Hematopoietic multipotent progenitor cell treated with erythropoietin and hydrocortisone succinate and interleukin-3 and kit ligand, for 4 days (in vitro differentiated cells): ENCODE measurements at regions not wholly inside any gene's neighbourhood (a gene's known extent, or its start where the extent isn't known, plus 50 kb on each side); places are given as distances from the start of the nearest gene placed in this dataset.

Source experiments
- DNase-seq: peaks from one replicate; pipeline ENCODE4 v3.0.0-alpha.2; 2015

DNA sequence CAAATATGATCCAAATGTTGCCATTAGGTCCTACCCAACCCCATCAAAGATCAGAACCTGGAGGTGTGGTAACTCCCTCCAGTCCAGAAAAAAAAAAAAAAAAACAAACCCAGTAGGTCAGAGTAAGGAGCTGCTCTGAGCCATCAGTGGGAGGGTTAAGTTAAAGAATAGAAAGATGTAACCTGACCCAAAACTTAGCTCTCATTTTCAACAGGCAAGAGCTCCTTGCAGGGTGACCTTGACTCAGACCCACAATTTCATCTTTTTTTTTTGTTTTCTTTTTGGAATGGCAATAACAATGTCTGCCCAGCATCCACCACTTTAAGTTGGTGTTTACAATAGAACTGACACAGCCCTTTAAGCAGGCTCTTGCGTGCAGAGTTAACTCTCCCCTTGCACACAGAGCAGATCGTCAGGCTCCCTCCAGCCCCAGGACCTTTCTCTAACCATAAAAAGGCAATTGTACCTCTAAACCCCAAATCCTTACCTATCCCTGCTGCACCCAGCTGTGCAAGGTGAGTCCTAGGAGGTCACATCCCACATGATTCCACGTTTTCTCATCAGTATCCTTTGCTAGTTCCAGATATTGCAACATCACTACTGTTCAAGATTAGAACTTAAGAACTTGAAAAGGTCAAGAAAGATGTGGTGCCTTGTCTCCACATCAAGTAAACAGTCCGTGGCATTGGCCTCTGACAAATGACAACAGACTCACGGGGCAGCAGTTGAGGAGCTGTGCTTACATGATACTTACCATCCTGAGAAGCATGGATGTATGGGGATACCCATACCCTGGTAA, 178.6 kb upstream of the EEA1 start:
- no peak for DNase-seq

GRCh38 chr12:93108985-93109384, 179.9 kb upstream of the EEA1 start:
- no peak for DNase-seq

DNA sequence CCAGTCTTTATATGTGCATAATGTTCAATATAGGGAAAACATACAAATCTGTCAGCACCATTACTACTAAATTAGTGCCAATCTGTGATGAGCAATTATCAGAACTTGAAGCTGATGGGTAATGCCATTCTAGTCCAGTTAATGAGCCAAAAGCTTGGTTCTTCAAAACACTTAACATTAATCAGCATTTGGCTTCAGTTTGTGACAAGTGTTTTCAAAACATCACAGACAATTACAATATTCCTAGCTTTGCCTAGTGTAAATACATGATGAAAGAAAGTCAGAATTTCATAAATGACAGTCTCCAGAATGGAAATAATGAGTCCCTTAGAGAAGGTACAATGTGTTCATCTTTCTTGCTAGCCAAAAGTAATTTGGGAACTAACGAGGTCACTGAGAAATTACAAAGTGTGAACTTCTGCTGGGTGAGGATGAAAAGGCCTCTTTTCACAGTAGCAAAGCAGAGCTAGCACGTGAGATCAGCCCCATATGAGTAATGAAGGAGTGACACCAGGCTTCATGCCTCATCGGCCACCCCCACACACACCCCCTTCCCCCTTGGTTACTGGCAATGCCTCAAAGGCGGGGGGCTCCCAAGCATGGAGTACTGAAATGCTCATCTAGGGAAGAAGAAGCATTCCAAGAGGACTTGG, 180.6 kb upstream of the EEA1 start:
- no peak for DNase-seq

GRCh38 chr12:93111773-93112172, 182.7 kb upstream of the EEA1 start:
- DNase-seq, result no peak

- DNase-seq, result no peak
These were observed 184.4 kb upstream of the EEA1 start for GRCh38 chr12:93113317-93114006.

DNA sequence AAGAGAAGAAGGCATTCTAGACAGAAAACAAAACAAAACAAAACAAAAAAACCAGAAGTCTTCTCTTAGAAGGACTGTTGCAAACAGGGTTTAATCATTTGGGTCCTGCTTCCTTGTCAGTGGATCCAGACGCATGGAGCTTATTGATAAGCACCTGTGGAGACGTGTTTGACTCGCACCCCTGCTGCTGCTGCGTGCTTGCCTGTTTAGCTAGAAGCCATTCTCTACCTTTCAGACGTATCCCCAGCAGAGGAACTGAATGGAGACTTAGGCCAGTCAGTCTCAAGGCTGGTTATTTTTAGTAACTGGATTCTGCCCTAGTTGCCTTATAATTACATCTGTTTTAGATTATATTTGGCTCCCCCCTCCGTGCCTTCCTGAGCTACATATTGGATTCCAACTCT, 186.1 kb upstream of the EEA1 start:
- peak; percentile 69 for DNase-seq

- no peak for DNase-seq
These were observed 186.6 kb upstream of the EEA1 start for GRCh38 chr12:93115646-93116045.

GRCh38 chr12:93116632-93117031, 187.5 kb upstream of the EEA1 start:
- DNase-seq, result no peak

DNA sequence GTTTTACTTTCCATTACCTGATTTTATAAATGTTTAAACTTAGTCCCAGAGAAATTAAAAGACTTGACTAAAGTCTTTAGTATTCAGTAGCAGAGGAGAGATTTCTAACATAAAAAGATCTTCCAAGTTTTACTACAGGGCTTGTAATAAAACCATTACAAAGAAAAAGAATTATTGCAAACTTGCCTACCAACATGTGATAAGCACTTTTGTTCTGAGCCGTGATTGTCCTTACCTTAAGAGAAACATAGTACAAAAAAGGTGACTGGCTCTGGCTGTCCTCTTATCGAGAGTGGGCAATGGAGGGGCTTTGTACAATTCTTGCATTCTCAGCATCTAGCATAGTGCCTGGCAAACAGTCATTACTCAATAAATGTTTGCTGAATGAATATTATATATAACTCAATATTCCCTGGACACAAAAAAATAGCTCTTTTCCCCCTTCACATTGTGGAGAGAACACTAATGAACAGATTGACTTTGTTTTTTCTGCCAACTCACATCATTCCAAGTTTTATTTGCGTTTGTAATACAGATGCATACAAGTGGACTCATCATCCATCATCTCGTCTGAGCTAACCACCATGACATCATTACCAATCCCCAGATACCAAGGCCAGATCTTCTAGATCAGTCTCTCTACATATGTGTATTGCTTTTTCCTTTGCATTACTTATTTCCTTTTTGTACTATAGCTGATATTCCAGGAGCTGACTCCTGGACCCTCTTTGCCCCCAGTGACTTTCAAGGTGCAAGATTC, 192.8 kb upstream of the EEA1 start:
- DNase-seq, result no peak

DNA sequence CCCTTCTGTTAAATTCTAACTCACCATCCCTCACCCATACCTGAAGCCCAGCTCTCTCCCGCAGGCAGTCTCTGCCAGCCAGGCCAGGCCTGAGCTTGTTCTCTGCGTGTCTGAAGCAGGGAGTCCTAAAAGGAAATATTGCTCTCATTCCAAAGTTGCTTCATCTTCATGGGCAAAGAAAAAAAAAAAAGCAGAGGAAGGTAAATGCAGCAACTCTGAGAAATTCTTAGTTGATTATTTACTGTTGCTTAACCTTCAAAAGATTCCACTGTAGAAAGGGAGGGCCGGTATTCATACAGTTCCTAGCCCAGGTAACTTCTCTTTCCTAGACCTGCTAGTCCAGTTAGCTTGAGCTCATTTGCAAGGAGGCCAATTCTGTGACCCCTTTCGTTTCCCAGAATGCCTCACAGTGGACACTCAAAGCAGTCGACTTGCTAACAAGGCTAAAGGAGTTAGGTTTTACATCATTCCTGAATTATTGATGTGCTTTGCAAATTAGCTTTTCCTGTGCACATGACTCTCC, 193.5 kb upstream of the EEA1 start:
- no peak for DNase-seq

GRCh38 chr12:93125126-93125525, 196.0 kb upstream of the EEA1 start:
- no peak for DNase-seq

DNA sequence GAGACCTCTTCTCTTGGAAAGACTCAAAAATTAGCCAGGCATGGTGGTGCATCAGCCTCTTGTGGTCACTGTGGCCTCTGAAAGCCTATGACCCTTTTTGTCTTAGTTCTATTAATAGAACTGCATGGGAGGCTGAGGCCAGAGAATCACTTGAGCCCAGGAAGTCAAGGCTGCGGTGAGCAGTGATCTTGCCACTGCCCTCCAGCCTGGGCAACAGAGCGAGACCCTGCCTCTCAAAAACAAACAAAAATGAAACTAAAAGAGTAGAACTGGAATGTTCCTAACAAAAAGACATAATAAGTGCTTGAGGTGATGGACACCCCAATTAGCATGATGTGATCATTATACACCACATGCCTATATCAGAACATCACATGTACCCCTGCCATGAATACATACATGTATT, 197.0 kb upstream of the EEA1 start:
- no peak for DNase-seq

DNA sequence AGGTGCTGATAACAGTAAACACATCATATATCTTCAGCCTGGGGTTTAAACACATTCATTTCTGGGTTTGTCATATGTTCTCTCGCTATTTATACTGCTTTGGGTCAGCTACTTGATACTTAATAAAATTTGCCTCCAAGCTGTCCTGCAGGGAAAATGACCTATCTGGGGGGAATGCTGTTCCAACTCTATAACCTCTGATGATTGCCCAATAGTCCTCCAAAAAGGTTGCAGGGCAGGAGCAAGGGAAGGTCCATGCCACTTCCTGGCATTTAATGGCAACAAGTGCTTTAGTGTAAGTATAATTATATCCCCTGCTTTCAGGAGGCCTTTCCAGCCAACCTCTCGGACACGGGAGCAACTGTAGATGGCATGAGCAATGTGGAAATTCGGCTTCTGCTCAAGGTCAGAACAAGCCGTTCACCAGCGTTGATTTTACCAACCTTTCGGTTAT, 198.0 kb upstream of the EEA1 start:
- no peak for DNase-seq

GRCh38 chr12:93127582-93128331, 198.7 kb upstream of the EEA1 start:
- DNase-seq, result peak; percentile 77

DNA sequence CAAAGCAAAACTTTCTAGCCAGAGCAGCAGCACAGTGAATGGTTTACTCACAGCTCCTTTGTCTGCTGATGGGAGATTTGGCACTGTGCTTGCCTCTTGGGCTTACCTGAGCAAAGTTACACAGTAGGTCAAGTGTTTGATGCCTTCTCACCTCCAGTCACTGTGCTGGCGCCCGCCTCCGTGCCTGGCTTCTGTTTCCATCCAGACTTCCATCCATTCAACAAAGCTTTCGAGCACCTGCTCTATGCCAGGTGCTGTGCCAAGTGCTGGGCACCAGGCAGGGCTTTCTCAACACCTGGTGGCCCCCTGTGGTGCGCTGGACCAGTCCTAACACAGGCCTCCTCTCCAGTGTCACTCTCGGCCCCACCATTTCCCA, 199.2 kb upstream of the EEA1 start:
- DNase-seq, result no peak

DNA sequence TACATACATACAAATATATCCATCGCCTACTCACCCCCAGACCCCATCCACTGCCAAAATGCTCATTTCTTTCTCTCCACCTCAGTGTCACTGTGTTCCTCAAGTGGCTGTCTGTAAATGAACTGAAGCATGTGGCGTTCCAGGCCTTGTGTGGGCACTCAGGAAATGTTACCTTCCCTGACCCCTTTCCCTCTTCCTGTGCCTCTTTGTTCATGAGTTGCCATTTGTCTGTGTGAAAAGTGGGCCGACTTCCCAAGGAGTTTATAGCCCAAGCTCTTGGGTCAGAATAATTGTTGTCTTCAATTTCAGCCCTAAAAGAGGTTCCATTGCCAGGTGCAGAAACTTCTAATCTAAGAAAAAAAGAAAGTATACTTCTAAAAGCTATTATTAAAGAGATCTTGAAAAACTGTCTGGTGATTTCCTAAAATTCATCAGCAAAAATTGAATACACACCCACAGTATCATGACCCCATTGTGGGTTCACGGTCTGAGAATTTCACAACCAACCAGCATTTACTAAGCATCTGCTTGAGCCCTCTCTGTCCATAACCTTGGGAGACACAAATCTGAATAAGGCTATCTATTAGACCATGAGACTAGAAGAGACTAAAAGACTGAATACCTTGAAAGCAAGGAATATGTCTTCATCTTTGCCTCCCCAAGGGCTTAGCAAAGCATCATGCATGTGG, 201.4 kb upstream of the EEA1 start:
- DNase-seq, result no peak

DNA sequence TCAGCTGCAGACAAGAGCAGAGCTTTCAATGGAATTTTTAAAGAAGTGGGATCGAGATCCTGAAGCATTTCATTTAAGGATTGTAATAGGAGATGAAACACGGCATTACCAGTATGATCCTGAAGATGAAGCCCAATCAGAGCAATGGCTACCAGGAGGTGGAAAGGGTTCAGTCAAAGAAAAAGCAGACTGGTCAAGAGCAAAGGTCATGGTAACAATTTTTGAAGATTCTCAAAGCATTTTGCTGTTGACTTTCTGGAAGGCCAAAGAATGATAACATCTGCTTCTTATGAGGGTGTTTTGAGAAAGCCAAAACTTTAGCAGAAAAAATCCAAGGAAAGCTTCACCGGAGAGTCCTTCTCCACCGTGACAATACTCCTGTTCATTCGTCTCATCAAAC, 204.3 kb upstream of the EEA1 start:
- DNase-seq, result no peak

DNA sequence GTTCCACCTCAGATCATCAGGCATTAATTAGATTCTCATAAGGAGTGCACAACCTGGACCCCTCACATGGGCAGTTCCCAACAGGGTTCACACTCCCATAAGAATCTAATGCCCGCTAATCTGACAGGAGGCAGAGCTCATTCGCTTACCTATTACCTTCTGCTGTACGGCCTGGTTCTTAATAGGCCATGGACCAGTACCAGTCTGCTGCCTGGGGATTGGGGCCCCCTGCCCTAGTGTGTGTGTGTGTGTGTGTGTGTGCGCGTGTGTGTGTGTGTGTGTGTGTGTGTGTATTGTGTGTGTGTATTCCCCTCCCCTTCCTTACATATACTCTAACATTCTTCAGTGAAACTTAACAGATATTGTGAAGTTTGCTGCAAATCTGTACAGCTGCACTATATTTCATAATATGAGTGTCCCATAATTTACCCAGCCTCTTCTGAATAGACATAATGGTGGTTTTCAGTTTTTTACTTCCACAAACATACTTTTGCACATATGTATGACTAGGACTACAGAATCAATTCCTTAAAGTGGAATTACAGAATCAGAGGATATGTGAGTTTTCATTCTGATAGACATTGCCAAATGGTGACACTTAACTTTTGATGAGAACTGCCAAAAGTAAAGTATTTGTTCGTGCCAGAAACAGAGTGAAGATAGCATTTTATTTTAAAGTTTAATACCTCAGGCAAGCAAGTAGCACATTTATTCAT, 205.2 kb upstream of the EEA1 start:
- no peak for DNase-seq

- no peak for DNase-seq
These were observed 205.8 kb upstream of the EEA1 start for GRCh38 chr12:93134893-93135285.

GRCh38 chr12:93135286-93136239, 206.5 kb upstream of the EEA1 start:
- DNase-seq, result peak; percentile 53
